ENCODE measurements at regions not wholly inside any gene's neighbourhood (a gene's known extent, or its start where the extent isn't known, plus 50 kb on each side); places are given as distances from the start of the nearest gene placed in this dataset.
A peak's percentile ranks its signal among the peaks of the same experiment; 100 is the strongest.

DNA sequence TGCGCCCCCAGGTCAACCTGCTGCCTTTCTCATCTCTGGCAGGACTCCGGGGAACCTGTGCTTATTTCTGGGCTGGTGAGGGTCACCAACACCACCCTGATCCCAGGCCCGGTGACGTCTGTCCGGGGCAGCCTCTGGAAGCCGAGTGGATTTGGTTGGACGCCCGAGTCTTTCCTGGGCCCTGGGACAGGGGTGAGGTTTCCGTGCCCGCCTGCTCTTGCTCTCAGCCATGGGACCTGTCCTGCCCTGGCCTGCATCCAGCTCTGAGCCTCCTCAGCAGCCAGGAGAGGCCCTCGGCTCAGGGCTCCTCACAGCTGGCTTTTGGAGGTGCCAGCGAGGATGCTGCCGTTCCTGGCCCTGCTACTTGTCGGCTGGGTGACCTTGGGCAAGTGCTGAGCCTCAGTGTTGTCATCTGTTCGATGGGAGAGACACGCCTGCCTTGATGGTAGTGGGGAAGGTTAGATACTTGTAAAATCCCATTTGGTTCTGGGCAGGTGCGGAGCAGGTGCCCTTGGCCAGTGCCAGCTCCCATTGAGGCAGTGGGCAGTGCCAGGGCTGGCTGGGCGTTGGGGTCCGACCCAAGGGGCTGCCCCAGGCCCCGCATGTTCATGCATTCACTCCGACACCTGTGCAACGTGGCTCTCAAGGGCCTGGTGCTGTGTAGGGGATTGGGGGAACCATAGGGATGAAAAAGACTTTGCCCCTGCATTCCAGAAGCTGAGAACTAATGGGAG lies 58.9 kb upstream of the THY1 start:
- TF ChIP-seq, protein P1, sequence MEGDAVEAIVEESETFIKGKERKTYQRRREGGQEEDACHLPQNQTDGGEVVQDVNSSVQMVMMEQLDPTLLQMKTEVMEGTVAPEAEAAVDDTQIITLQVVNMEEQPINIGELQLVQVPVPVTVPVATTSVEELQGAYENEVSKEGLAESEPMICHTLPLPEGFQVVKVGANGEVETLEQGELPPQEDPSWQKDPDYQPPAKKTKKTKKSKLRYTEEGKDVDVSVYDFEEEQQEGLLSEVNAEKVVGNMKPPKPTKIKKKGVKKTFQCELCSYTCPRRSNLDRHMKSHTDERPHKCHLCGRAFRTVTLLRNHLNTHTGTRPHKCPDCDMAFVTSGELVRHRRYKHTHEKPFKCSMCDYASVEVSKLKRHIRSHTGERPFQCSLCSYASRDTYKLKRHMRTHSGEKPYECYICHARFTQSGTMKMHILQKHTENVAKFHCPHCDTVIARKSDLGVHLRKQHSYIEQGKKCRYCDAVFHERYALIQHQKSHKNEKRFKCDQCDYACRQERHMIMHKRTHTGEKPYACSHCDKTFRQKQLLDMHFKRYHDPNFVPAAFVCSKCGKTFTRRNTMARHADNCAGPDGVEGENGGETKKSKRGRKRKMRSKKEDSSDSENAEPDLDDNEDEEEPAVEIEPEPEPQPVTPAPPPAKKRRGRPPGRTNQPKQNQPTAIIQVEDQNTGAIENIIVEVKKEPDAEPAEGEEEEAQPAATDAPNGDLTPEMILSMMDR (IDR thresholded peaks at IDR 0.05; ENCODE audit: borderline replicate concordance, control extremely low read depth, extremely low read depth, insufficient read depth, missing control alignments): no peak
- DNase-seq (ENCODE audit: low spot score): no peak
- in situ Hi-C loops (cut with MboI; ENCODE audit: low sequenced_read_pairs, unreplicated experiment): loop anchor here (5.0 to 10.0 kb wide), 2 partner anchors 50 to 173 kb away; no protein-coding TSS in a partner anchor

DNA sequence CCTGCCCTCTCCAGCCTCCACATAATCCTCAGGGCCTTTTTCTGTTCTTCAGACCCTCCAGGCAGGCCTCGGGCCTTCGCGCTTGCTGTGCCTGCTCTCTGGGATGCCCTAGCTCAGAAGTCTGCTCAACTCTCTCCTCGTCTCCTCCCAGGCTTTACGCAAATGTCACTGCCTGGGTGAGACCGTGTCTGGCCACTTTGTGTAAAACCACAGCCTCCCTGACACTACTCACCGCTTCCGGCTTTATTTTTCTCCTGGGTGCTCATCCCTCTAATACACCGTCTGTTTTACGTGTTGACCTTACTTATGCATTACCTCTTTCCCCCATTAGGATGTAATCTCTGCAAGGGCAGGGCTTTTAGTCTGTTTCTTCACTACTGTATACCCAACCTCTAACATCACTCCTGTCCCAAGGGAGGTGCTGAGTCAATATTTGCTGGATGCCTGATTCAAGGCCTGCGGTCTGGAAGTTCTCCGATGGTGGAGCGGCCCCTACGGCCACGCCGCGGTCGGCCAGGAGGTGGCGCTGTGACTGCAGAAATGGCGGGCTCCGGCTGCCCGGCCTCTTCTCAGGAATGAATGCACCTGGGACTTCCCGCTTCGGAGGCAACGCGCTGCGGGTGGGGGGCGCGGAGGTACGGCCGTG lies 58.2 kb upstream of the THY1 start:
- TF ChIP-seq, protein P1 (IDR thresholded peaks at IDR 0.05; ENCODE audit: borderline replicate concordance, control extremely low read depth, extremely low read depth, insufficient read depth, missing control alignments): peak; percentile 98
- in situ Hi-C loops (cut with MboI; ENCODE audit: low sequenced_read_pairs, unreplicated experiment): loop anchor here (5.0 to 10.0 kb wide), 2 partner anchors 51 to 174 kb away; no protein-coding TSS in a partner anchor
- DNase-seq (ENCODE audit: low spot score): peak; percentile 91

DNA sequence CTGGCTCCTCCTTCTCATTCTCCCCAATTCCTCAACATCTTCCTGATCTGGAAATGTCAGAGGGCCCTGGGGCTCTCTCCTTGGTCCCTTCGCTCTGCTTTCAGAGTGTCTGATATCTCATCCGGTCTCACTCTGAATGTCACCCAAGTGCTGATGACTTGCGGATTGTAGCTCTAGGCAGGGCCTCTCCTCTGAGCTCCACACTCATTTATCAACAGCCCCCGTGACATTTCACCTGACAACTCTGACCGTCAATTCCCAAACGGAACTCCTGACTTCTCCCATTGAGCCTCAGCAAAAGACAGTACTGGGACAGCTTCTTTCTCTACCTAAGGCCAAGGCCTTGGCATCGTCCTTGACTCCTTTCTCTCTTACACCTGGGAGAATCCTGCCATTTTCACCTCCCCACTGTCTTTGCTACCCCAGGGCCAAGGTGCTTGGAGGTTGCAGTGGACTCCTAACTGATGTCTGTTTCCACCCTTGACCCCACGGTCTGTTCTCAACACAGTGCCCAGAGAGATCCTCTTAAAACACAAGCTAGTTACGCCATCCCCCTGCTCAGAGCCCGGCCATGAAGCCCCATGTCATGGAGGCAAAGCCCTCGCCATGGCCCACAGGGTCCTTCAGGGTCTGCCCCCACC lies 57.5 kb upstream of the THY1 start:
- DNase-seq (ENCODE audit: low spot score): no peak
- TF ChIP-seq, protein P1 (IDR thresholded peaks at IDR 0.05; ENCODE audit: borderline replicate concordance, control extremely low read depth, extremely low read depth, insufficient read depth, missing control alignments): no peak
- in situ Hi-C loops (cut with MboI; ENCODE audit: low sequenced_read_pairs, unreplicated experiment): loop anchor here (5.0 to 10.0 kb wide), 2 partner anchors 52 to 174 kb away; no protein-coding TSS in a partner anchor

DNA sequence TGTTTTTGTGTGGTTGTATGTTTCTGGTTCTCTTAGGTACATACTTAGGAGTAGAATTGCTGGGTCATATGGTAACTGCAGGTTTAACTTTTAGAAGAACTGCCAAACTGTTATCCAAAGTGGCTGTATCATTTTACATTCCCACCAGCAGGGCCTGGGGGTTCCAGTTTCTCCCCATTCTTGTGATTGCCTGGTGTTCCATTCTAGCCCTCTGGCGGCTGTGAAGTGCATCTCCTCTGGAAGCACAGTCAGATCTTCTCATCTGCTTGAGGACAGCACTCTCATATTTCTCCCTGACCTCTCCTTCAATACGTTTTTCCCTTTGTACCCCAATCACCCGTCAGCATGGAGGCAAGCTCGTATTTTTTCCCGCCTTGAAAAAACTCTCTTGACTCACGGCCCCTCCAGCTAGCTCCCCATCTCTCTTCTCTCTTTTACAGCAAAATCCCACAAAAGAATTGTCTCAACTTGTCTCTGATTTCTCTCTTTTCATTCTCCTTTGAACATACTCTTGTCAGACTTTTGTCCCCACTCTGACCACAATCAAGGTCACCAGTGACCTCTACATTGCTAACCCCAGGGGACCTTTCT lies 56.8 kb upstream of the THY1 start:
- in situ Hi-C loops (cut with MboI; ENCODE audit: low sequenced_read_pairs, unreplicated experiment): loop anchor here (5.0 to 10.0 kb wide), 3 partner anchors 53 to 175 kb away; no protein-coding TSS in a partner anchor
- no peak for DNase-seq (ENCODE audit: low spot score)
- TF ChIP-seq, protein P1 (IDR thresholded peaks at IDR 0.05; ENCODE audit: borderline replicate concordance, control extremely low read depth, extremely low read depth, insufficient read depth, missing control alignments): peak; percentile 9

DNA sequence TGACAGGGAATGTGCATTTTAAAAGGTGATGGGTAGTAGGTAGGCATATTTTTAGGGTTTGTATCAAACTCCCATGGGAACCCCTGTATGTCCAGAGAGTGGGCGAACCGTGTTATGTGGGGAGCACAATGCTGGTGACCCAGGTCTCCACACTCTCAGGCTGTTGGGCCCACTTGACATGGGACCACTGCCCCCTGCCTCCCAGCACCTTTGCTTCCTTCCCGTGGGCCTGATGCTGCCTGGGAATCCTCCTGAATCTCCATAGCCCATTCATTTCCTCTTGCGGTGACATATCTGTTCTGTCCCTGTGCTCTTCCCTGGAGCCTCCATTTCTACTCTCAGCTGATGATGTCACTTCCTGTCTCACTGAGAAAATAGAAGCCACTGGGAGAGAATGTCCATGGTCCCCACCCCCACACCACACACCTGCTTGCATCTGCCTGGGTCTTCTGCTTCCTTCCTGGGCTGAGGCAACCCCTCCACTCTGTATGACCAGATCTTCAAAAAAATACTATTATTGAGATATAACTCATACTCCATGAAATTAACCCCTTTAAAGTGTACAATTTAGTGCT lies 55.8 kb upstream of the THY1 start:
- in situ Hi-C loops (cut with MboI; ENCODE audit: low sequenced_read_pairs, unreplicated experiment): loop anchor here (10.0 kb wide), 1 partner anchor 124 kb away; no protein-coding TSS in a partner anchor
- DNase-seq (ENCODE audit: low spot score): no peak
- TF ChIP-seq, protein P1 (IDR thresholded peaks at IDR 0.05; ENCODE audit: borderline replicate concordance, control extremely low read depth, extremely low read depth, insufficient read depth, missing control alignments): no peak
